ENCODE measurements at regions not wholly inside any gene's neighbourhood (a gene's known extent, or its start where the extent isn't known, plus 50 kb on each side); places are given as distances from the start of the nearest gene placed in this dataset.
A peak's percentile ranks its signal among the peaks of the same experiment; 100 is the strongest.

- no peak for ATAC-seq
- TF ChIP-seq ZFP30 (CRISPR knock-in tag; IDR thresholded peaks at IDR 0.05) = no peak
- TF ChIP-seq CSDC2 (CRISPR knock-in tag; IDR thresholded peaks at IDR 0.05) = no peak
- no peak for TF ChIP-seq ZNF8 (CRISPR knock-in tag; IDR thresholded peaks at IDR 0.05)
- no peak for TF ChIP-seq ZFP3 (CRISPR knock-in tag; IDR thresholded peaks at IDR 0.05)
- TF ChIP-seq POU6F1 (CRISPR knock-in tag; IDR thresholded peaks at IDR 0.05; ENCODE audit: borderline replicate concordance, low read depth) = no peak
- TF ChIP-seq PATZ1 (CRISPR knock-in tag; IDR thresholded peaks at IDR 0.05; ENCODE audit: borderline replicate concordance) = no peak
- TF ChIP-seq TSHZ2 (CRISPR knock-in tag; IDR thresholded peaks at IDR 0.05) = no peak
- TF ChIP-seq TCF4 (CRISPR knock-in tag; IDR thresholded peaks at IDR 0.05; ENCODE audit: borderline replicate concordance) = no peak
- TF ChIP-seq ZNF565 (CRISPR knock-in tag; conservative IDR thresholded peaks at IDR 0.05; ENCODE audit: low read depth) = no peak
- TF ChIP-seq ARNTL (CRISPR knock-in tag; IDR thresholded peaks at IDR 0.05; ENCODE audit: borderline replicate concordance, low read depth) = no peak
- TF ChIP-seq ZNF70 (CRISPR knock-in tag; IDR thresholded peaks at IDR 0.05) = no peak
- TF ChIP-seq RARB (CRISPR knock-in tag; IDR thresholded peaks at IDR 0.05) = no peak
- no peak for TF ChIP-seq OSR1 (CRISPR knock-in tag; IDR thresholded peaks at IDR 0.05)
- TF ChIP-seq PPARA (CRISPR knock-in tag; IDR thresholded peaks at IDR 0.05; ENCODE audit: borderline replicate concordance) = no peak
- TF ChIP-seq GLIS3 (CRISPR knock-in tag; IDR thresholded peaks at IDR 0.05) = no peak
- no peak for TF ChIP-seq BACH2 (CRISPR knock-in tag; IDR thresholded peaks at IDR 0.05; ENCODE audit: borderline replicate concordance)
- TF ChIP-seq SNAI2 (CRISPR knock-in tag; IDR thresholded peaks at IDR 0.05) = no peak
- no peak for TF ChIP-seq TOX (CRISPR knock-in tag; IDR thresholded peaks at IDR 0.05; ENCODE audit: borderline replicate concordance)
These were observed 114.5 kb upstream of the DYRK2 start for GRCh38 chr12:67534046-67534445.

- ATAC-seq = peak; percentile 75
- TF ChIP-seq TOX (CRISPR knock-in tag; IDR thresholded peaks at IDR 0.05; ENCODE audit: borderline replicate concordance) (no peak), GLIS3 (CRISPR knock-in tag; IDR thresholded peaks at IDR 0.05) (no peak), ZFP3 (CRISPR knock-in tag; IDR thresholded peaks at IDR 0.05) (no peak), ZNF565 (CRISPR knock-in tag; conservative IDR thresholded peaks at IDR 0.05; ENCODE audit: low read depth) (no peak), RARB (CRISPR knock-in tag; IDR thresholded peaks at IDR 0.05) (no peak), SNAI2 (CRISPR knock-in tag; IDR thresholded peaks at IDR 0.05) (no peak), TSHZ2 (CRISPR knock-in tag; IDR thresholded peaks at IDR 0.05) (no peak), ISL1 (CRISPR knock-in tag; IDR thresholded peaks at IDR 0.05) (no peak), POU6F1 (CRISPR knock-in tag; IDR thresholded peaks at IDR 0.05; ENCODE audit: borderline replicate concordance, low read depth) (no peak)
These were observed 113.9 kb upstream of the DYRK2 start for GRCh38 chr12:67534681-67535080.

- TF ChIP-seq OSR1 (CRISPR knock-in tag; IDR thresholded peaks at IDR 0.05) (no peak), GLIS3 (CRISPR knock-in tag; IDR thresholded peaks at IDR 0.05) (no peak), TCF4 (CRISPR knock-in tag; IDR thresholded peaks at IDR 0.05; ENCODE audit: borderline replicate concordance) (no peak), BACH2 (CRISPR knock-in tag; IDR thresholded peaks at IDR 0.05; ENCODE audit: borderline replicate concordance) (no peak), CSRNP3 (CRISPR knock-in tag; IDR thresholded peaks at IDR 0.05) (no peak)
- no peak for ATAC-seq
These were observed 113.4 kb upstream of the DYRK2 start for GRCh38 chr12:67535176-67535575.

All from SK-N-SH treated with all-trans-retinoic acid at 6 μM for 48 hours (cell line).